B cell (primary cell): ENCODE measurements at regions not wholly inside any gene's neighbourhood (a gene's known extent, or its start where the extent isn't known, plus 50 kb on each side); places are given as distances from the start of the nearest gene placed in this dataset.

Source experiments
- ATAC-seq: fragments of 200-7000 bp; cut with Tn5 transposase; one replicate; pipeline ENCODE4 v1.10.0; 2021; ENCODE audit warnings: low read depth, mild to moderate bottlenecking, moderate number of reproducible peaks, moderate library complexity
- CTCF ChIA-PET: fragments of 350-600 bp; sonication (Branson Sonifier 250); formaldehyde crosslinking; loops from one replicate; lab custom pipeline; 2021; ENCODE audit warnings: antibody characterized with exemption, inconsistent platforms; lab: Charles Lee
- POLR2A ChIA-PET: fragments of 350-600 bp; sonication (Branson Sonifier 250); formaldehyde crosslinking; loops from one replicate; lab custom pipeline; 2021; ENCODE audit warnings: antibody characterized with exemption; lab: Charles Lee
- DNase-seq: peaks from one replicate; pipeline ENCODE4 v3.0.0; 2013
- H2AFZ ChIP-seq: 2 replicates; pipeline ENCODE4 v1.6.1; 2012; ENCODE audit warnings: mild to moderate bottlenecking, low read depth, low read length; ENCODE audit not compliant: insufficient read depth, poor library complexity, severe bottlenecking
- H3K27ac ChIP-seq, 2 donors: 1 replicate in 1 of 2; 2 replicates in 1 of 2; pipeline ENCODE4 v1.5.1; 2012 to 2013; ENCODE audit warnings: low read length in 2 of 2, mild to moderate bottlenecking in 2 of 2, moderate library complexity in 1 of 2
- H3K27me3 ChIP-seq, 4 experiments: fragments of 200-600 bp in 1 of 4; sonication (generic) in 1 of 4; replicated peaks in 1 of 4; 1 replicate in 2 of 4; 2 replicates in 2 of 4; pipeline versions ENCODE4 v1.6.1 to v1.7.0; 2013 to 2016; ENCODE audit warnings: low read length in 3 of 4, mild to moderate bottlenecking in 2 of 4, mixed read lengths in 1 of 4, moderate library complexity in 1 of 4; ENCODE audit not compliant: insufficient read depth in 4 of 4, control insufficient read depth in 3 of 4; ENCODE audit errors: control extremely low read depth in 1 of 4
- H3K36me3 ChIP-seq, 2 experiments: replicated peaks in 1 of 2; 1 replicate in 1 of 2; 2 replicates in 1 of 2; pipeline versions ENCODE4 v1.6.1 to v1.7.1; 2013; ENCODE audit warnings: low read length in 1 of 2; ENCODE audit not compliant: insufficient read depth in 2 of 2, control insufficient read depth in 1 of 2; ENCODE audit errors: control extremely low read depth in 1 of 2, extremely low read depth in 1 of 2
- H3K4me1 ChIP-seq, 2 donors: fragments of 200-600 bp in 1 of 2; sonication (generic) in 1 of 2; 1 replicate in 1 of 2; 2 replicates in 1 of 2; pipeline versions ENCODE4 v1.5.1 to v1.6.1; 2013 to 2017; ENCODE audit warnings: low read length in 2 of 2; ENCODE audit not compliant: control insufficient read depth in 2 of 2, insufficient read depth in 2 of 2
- H3K4me2 ChIP-seq: replicated peaks from 2 replicates; pipeline ENCODE3; 2012; ENCODE audit warnings: mild to moderate bottlenecking, low read depth, low read length; ENCODE audit not compliant: poor library complexity, severe bottlenecking
- H3K4me3 ChIP-seq, 5 experiments: fragments of 200-600 bp in 1 of 5; sonication (generic) in 1 of 5; 1 replicate in 3 of 5; 2 replicates in 2 of 5; pipeline versions ENCODE4 v1.5.1 to v1.7.0; 2011 to 2016; ENCODE audit warnings: low read length in 4 of 5, mild to moderate bottlenecking in 4 of 5, low read depth in 2 of 5, control low read depth in 1 of 5, moderate library complexity in 1 of 5; ENCODE audit not compliant: insufficient read depth in 1 of 5; ENCODE audit errors: control extremely low read depth in 1 of 5, extremely low read depth in 1 of 5
- H3K79me2 ChIP-seq: fragments of 200-600 bp; sonication (generic); one replicate; pipeline ENCODE4 v1.6.0; 2016; ENCODE audit warnings: low read length; ENCODE audit not compliant: control insufficient read depth, insufficient read depth
- H3K9ac ChIP-seq: fragments of 200-600 bp; sonication (generic); 2 replicates; pipeline ENCODE4 v1.6.1; 2017; ENCODE audit warnings: mild to moderate bottlenecking, low read length, moderate library complexity
- H3K9me3 ChIP-seq, 3 donors: one replicate each; pipeline versions ENCODE4 v1.6.1 to v1.7.1; 2013; ENCODE audit warnings: low read length in 2 of 3; ENCODE audit not compliant: control insufficient read depth in 2 of 3, insufficient read depth in 1 of 3; ENCODE audit errors: control extremely low read depth in 1 of 3
- H4K20me1 ChIP-seq: 2 replicates; pipeline ENCODE4 v1.6.0; 2012; ENCODE audit warnings: mild to moderate bottlenecking, low read length; ENCODE audit not compliant: insufficient read depth, control insufficient read depth, poor library complexity, severe bottlenecking
- H3K27ac Mint-ChIP-seq: one replicate; pipeline ENCODE4 v1.8.0; 2021; ENCODE audit warnings: mixed read lengths
- H3K27me3 Mint-ChIP-seq: one replicate; pipeline ENCODE4 v1.8.0; 2021; ENCODE audit warnings: mixed read lengths
- H3K4me1 Mint-ChIP-seq: one replicate; pipeline ENCODE4 v1.8.0; 2021; ENCODE audit warnings: mixed read lengths
- H3K4me3 Mint-ChIP-seq: one replicate; pipeline ENCODE4 v1.8.0; 2021; ENCODE audit warnings: mixed read lengths
- H3K9me3 Mint-ChIP-seq: one replicate; pipeline ENCODE4 v1.8.0; 2022; ENCODE audit warnings: mixed read lengths; ENCODE audit not compliant: insufficient read depth
- CTCF ChIP-seq: fragments of 200-600 bp; IDR thresholded peaks from one replicate; pipeline ENCODE4 v1.8.0; 2022; ENCODE audit warnings: antibody characterized with exemption, mild to moderate bottlenecking
- EZH2 ChIP-seq: IDR thresholded peaks from 2 replicates; pipeline ENCODE4 v1.6.1; 2012; ENCODE audit warnings: borderline replicate concordance, low read depth, mild to moderate bottlenecking, moderate library complexity, low read length; ENCODE audit not compliant: insufficient read depth, poor library complexity, severe bottlenecking
- WGBS: methylation state at CpG from one replicate; pipeline ENCODE4 v1.1.5; 2013; ENCODE audit warnings: missing lambda C conversion rate; ENCODE audit not compliant: insufficient coverage; 5-methylcytosine and 5-hydroxymethylcytosine counted together
- intact Hi-C: fragments of 100-400 bp; cut with micrococcal nuclease; formaldehyde crosslinking; loops from one replicate; pipeline ENCODE4 v1.10.0; 2022

GRCh38 chr16:51559901-51560300 lies 408.8 kb upstream of the SALL1 start:
- ATAC-seq (no peak), DNase-seq (no peak)
- Histone ChIP-seq H4K20me1 (no peaks in the 10 kb centered on the region), H3K4me2 (no peak overlapping the region), H3K9me3 (no peaks in the 10 kb centered on the region), H3K4me3 (no peak overlapping the region), H3K79me2 (no peaks in the 10 kb centered on the region), H3K27ac (no peak overlapping the region), H3K27me3 (no peaks in the 10 kb centered on the region), H3K9ac (no peak overlapping the region), H3K36me3 (no peaks in the 10 kb centered on the region), H3K4me1 (no peaks in the 10 kb centered on the region), H2AFZ (no peak overlapping the region)
- H3K27ac Mint-ChIP-seq, result no peak overlapping the region
- intact Hi-C loops, result no loop called here
- POLR2A ChIA-PET, result no interaction called here
- no peak overlapping the region for H3K4me3 Mint-ChIP-seq
- no peaks in the 10 kb centered on the region for H3K4me1 Mint-ChIP-seq
- WGBS, result 79% methylated on average over 2 of the region's 3 CpGs
- no peak for TF ChIP-seq EZH2
- no peak for TF ChIP-seq CTCF
- peaks cover 4% of the 10 kb centered on the region for H3K9me3 Mint-ChIP-seq
- CTCF ChIA-PET, result no interaction called here
- H3K27me3 Mint-ChIP-seq, result no peaks in the 10 kb centered on the region

GRCh38 chr16:51557670-51558069 lies 406.6 kb upstream of the SALL1 start:
- no peaks in the 10 kb centered on the region for H3K27me3 Mint-ChIP-seq
- Histone ChIP-seq H3K4me3 (no peak overlapping the region), H3K79me2 (no peaks in the 10 kb centered on the region), H3K4me2 (no peak overlapping the region), H3K9ac (no peak overlapping the region), H2AFZ (no peak overlapping the region), H3K36me3 (no peaks in the 10 kb centered on the region), H3K27ac (no peak overlapping the region), H3K9me3 (no peaks in the 10 kb centered on the region), H3K27me3 (no peaks in the 10 kb centered on the region), H3K4me1 (no peaks in the 10 kb centered on the region), H4K20me1 (no peaks in the 10 kb centered on the region)
- ChIA-PET CTCF (no interaction called here), POLR2A (no interaction called here)
- 88% methylated on average over 2 of the region's 3 CpGs for WGBS
- H3K9me3 Mint-ChIP-seq, result peaks cover 6% of the 10 kb centered on the region
- intact Hi-C loops, result no loop called here
- no peak overlapping the region for H3K27ac Mint-ChIP-seq
- no peak for ATAC-seq
- TF ChIP-seq CTCF (no peak), EZH2 (no peak)
- H3K4me1 Mint-ChIP-seq, result no peaks in the 10 kb centered on the region
- H3K4me3 Mint-ChIP-seq, result no peak overlapping the region
- DNase-seq, result no peak
